Brain pericyte (primary cell): ENCODE measurements at regions not wholly inside any gene's neighbourhood (a gene's known extent, or its start where the extent isn't known, plus 50 kb on each side); places are given as distances from the start of the nearest gene placed in this dataset.

Source experiments
- DNase-seq: peaks from one replicate; pipeline ENCODE4 v3.0.0-alpha.2; 2012; ENCODE audit warnings: low read depth, low spot score

DNA sequence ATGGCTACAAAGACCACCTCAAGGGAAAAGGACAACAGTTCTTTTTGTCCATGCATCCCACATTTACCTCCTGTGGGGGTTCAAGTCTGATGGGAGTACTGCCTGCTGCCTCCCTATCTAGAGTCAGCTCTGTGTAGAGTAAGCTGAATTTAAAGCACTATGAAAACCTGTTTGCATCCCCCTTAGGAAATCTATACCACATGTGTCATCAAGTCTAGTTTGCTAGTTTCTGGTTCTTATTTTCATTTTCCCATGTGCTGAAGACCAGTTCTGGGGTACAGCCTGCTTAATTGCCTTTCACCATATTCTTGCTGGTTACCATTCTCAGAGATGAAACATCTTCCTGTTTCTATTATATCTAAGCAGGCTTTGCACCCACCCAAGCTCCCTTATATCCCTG is 470.3 kb downstream of the MBD2 start:
- DNase-seq: no peak

DNA sequence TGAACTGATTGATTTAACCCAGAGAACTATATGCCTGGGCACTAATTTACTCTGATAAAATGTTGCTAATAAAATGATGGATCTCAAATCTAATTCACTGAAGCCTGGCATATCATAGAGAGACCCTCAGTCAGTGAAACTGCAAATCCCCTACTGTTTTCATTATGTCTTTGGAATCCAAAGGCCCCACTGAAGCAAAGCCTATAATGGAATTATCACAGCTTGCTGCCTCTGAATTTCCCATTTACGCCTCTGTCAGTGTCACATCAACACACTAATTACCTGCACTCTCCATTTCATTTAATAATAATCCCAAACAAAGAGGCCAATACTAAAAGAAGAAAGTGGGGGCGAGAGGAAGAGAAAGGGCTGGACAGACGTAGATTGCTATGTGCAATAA is 470.9 kb downstream of the MBD2 start:
- DNase-seq: no peak

DNA sequence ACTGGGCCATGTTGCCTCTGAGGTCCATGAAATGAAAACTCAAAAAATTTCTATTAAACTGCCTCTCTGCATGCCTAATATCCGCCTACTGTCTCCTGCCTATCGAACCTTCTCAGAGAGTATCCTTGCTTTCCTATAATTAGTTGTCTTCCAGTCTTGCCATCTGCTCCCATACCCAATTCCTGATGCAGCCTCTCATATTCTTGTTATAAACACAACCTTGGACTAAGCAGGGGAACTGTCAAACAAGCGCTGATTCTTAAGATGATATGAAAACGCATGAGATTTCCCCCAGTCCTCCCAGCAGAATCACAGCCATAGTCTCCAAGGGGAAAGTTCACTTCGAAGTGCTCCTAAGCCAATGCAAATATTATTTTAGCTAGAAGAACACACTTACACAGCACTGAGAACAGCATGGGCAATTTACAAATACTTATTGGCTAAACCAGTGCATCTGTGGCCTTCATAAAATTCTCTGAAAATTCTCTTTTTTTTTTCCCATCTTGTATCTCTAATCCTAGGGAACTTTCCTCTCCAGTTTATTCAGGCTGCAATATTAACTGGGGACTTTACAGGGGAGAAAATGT is 471.6 kb downstream of the MBD2 start:
- peak; percentile 37 for DNase-seq

DNA sequence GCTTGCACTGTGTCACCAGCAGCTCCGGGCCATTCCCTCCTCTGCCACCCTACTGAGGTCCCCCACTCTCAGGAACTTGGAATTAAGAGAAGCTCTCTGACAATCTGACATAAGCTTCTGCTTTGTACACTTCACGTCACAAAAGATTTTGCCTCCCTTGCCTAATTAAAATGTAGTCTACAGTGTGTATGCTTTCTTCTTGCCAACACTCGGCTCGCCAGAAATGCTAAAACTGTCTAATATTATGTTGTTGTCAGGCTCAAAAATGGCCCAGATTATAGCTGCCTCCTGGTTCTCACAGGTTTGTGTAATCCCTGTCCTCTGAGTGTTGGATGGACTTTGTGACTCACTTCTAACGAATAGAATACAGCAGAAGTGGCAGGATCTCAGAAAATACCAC is 474.7 kb downstream of the MBD2 start:
- no peak for DNase-seq

DNA sequence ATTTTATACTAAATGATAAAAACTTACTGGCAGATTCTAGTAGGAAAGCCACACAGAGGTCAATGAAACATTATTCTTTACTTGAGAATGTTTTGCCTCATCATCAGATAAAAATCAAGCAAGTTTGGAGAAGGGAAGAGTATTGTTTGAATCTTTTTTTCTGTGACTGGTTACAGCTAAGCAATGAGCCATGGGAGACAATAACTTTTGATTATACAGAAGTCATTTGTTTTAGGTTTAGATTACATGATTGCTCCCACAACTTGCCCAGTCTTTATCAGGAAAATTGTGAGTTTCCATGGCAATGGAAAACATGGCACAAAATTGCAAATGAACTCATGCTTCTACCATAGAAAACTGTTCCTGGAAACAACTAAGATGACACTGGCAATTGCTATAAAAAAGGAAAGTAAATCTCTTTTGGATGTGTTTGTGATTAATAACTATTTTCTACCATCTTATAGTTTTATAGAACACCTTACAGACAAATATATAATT is 476.8 kb downstream of the MBD2 start:
- DNase-seq: no peak

DNA sequence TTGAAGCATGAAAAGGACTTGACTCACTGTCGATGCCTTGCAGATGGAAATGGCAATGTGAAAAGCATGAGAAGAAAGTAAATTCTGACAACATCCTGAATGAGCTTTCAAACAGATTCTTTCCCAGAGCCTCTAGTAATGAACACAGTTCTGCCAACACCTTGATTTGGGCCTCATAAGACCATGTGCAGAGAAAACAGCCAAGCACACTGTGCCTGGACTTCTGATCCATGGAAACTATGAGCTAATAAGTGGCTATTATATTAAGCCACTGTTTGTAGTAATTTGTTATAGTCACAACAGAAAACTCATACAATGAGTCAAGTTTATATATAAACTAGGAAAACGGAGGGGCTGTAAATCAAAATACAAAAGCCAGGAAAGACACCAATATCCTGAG is 477.3 kb downstream of the MBD2 start:
- DNase-seq: no peak

DNA sequence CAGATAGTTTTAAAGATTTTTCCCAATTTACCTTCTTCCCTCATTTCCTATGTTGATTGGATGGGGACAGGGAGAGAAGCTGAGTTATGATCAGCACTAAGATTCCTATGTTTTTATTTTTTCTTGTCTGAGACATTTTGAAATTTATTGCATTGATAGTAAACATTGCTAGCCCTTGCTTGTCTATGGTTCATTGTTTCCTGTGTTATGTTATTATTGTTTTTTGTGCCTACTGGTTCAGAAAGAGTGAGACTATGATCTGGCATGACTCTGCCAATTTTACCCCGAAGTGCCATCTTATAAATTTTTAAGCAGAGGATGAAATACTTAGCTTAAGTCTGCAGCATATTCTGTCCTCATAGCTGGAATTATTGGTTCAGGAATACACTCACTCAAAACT is 478.5 kb downstream of the MBD2 start:
- no peak for DNase-seq

DNA sequence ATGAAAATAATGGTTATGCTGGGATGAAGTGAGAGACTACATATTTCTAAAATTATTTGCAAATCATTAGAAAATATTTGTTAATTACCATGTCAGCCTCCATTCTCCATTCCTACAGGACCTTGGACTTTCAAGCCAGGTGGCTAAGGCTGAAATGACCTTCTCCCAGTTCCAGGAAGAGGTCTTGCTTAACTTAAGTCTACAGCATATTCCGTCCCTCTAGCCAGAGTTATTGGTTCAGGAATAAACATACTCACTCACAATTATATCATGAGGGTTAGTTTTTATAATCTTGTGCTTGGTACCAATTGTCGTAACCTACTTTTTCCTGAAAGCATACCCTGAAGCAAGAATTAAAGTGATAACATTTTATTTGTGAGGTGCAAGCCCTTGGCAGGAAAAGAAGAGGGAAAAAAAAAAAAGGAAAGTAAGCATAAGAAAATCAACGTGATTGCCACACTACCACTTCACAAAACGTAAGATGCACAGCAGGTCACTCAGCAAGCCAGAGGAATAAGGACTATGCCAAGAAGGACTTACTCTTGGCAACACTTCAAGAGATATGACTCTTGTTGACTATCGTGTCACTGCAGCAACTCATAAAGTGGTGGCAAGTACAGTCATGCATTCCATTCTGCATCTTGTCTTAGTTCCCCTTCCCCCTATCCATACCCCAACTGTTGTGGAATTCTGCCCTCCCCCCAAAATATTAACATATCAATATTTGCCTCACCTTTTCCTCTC is 479.1 kb downstream of the MBD2 start:
- no peak for DNase-seq

DNA sequence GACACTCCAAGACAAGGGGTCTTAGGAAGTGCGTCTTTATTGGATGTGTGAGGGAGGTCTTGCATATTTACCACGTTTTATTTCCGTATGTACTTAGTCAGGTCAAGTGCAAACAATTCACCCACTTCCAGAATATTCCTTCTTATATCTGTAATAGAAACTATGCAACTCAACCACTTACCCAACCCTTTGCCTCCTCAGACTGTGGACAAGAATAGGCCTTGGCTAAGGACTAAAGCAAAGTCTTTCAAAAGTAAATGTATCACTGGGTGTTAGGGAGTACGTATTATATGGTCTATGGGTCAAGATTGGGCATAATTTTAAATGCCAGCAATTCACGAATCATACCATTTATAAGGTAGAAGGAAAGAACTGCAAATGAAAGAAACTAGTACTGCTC is 484.8 kb downstream of the MBD2 start:
- no peak for DNase-seq

DNA sequence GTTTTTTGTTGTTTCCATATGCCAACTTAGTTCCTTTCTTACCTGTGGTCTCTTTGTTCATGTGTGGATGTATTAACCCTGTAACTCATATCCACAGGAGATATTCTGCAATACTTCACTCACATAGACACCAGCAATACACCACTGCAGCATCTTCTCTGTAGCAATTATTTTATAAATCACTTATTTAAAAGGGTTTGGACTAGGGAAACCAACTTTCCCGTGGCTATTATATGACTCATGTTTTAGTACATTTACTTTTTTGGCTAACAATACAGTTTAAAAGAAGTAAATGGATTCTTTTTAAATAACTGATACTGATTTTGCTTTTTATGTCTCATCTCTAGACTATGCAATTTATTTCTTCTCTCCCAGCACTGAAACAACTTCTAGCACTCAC is 488.9 kb downstream of the MBD2 start:
- no peak for DNase-seq

DNA sequence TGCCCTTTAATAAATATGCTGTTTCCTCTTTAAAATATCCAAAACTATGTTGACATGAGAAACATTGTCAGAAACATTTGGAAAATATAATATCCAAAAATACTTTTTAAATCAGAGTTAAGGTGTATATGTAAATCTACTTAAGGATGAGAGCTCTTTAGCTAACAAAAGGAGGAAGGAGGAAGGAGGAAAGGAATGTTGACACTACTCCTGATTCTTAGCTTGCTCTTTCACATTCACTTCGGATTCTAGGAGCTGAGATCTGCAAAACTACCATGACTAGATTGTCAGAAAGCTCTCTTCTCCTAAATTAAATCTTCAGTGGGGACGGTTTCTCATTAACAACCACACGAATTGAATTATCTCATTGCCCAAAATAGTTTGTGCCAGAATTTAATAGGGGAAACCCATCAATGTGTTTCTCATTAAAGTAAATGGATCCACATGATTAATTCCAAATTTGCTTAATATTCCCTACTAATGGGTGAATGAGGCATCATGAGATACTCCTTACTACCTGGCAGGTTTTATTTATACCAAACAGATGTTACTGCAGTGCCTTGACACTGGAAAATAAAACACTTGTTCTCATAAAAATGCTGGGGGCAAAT is 509.1 kb downstream of the MBD2 start:
- DNase-seq: no peak

DNA sequence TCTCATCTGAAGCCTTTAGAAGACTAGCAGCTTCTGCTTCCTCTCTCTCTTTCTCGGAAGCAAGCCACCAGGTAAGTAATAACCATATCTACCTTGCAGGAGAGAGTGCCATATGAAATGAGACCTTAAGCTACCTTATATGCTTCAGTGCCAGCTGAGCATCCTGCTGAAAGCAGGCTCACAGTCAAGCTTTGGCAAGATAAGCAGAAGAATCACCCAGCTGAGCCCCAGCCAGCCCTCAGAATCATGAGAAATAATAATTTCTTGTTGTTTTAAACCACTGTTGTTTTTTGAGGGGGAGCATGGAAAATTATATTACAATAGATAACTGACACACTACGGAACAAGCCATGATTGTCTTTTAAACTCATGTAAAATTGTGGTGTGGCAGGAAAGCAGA is 514.4 kb downstream of the MBD2 start:
- no peak for DNase-seq

DNA sequence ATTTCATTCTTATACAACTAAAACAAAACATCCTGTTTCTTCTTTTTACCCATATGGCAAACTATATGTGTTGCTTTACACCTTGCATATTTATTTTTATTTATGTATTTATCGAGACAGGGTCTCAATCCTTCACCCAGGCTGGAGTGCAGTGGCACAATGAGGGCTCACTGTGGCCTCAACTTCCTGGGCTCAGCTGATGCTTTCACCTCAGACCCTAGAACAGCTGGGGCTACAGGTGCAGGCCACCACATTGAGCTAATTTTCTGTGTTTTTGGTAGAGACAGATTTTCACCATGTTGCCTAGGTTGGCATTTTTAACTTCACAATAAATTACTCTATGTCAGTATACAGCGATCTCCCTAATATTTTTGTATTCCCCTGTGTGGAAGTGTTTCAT is 522.0 kb downstream of the MBD2 start:
- no peak for DNase-seq

DNA sequence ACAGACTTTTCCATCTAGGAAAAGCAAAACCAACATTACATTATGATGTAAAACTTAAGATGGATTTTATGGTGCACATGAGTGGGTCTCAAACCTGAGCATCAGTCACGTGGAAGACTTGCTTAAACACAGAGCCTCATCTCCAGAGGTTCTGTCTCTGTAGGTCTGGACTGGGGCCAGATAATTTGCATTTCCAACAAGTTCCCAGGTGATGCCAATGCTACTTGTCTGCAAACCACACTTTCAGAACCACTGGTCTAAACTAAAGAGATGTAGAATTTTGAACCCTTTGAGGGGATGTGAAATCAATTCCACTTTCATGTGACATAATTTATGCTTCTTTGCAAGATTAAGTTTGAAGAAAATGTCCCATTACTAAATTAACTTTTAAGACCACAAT is 522.8 kb downstream of the MBD2 start:
- DNase-seq: no peak

DNA sequence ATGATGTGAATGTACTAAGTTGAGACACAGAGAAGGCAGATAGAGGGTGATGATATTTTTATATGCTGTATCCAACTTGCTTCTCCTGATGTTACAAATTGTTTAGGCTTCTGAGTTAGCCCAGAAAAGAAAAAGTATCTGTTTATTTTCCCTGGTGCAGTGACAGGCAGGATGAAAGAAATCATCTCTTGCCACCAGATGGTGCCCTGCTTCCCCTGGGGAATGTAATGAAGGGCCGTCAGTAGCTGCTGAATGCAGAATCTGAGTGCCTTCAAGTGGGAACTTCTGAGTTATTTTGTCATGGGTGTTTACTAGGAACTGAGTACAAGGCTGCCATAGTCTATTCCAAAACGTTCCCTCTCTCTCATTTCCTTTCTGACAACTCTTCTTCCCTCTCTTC is 525.6 kb downstream of the MBD2 start:
- no peak for DNase-seq

DNA sequence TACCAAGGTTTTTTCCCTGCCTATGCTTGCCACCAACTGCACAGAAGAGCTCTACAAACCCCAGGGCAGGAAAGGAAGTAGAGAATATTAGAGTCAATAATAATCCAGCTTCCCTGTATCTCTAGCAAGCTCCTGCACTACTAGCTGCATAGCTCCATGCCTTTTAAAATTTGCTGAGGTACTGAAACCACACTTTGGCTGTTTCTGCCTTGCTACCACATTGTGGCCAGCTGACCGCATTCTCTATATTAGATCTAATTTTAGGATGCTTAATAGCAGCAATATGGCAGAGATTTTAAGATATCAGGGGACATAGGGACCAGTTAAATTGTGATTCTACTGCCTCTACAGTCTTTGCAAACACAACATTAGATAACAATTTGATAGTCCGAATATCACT is 534.6 kb downstream of the MBD2 start:
- no peak for DNase-seq

DNA sequence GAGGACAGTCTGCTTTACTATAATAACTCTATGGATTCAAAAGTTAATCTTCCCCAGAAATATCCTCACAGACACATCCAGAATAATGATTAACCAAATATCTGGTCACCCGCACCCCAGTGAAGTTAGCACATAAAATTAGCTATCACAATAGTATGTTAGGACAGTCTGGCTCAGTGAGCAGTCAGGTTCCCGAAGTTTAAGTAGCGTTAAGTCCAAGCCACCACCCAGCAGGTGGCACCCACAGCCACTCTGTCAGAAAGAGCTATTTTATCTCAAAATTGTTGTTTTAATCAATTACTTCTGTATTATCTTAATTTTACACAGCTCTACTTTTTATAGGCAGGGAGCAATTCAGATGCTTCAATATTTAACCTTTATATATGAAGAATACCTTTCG is 537.5 kb downstream of the MBD2 start:
- DNase-seq: no peak

DNA sequence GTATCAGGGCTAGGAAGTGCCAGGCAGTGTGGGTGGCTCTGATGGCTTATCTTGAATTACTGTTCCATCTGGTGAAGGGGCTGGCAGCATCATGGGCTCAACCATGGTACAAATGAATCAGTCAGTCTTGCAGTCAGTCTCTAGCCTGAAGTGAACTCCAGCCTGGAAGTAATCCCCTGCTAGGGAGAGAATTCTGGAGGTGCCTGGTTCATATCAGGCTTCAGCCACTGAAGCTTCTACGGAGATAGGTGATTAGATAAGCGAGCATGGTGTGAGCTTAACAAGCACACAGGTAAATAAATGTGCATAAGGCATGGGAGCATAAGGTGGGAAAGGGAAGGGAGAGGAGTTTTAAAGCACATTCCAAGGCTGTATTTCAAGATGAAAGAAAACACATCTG is 541.7 kb downstream of the MBD2 start:
- no peak for DNase-seq

DNA sequence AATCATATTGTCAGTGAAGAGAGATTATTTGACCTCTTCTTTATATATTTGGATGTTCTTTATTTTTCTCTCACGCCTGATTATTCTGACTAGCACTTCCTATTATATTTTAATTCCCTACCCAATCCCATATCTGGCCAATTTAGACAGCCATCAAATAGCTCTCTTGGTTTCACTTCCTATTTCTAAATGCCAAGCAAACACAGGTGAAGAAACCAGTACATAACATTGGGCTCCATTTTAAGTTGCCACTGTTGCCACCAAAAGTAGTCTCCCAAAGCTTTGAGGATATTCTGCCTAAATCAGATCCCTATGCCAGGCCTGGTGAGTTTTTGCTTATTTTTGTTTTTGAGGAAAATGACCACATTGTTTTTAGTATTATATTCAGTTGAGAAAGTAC is 547.0 kb downstream of the MBD2 start:
- no peak for DNase-seq

DNA sequence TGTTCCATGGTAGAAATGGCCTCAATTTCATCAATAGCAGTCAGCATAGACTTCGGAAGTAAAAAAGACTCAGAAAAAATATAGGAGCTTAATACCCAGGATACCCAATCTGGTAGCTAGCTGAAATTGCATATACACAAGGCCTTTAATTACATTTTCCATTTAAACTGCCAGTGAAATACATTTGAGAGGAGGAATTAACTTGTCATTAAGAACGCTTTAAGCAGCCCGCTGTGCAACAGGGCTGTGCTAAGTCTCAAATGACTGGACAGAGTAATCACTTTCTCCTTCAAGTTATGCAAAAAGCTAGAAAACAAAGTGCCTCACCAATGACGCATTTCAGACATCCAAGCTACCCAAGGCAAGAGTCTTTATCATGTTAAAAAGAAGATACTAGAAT is 558.8 kb downstream of the MBD2 start:
- no peak for DNase-seq

DNA sequence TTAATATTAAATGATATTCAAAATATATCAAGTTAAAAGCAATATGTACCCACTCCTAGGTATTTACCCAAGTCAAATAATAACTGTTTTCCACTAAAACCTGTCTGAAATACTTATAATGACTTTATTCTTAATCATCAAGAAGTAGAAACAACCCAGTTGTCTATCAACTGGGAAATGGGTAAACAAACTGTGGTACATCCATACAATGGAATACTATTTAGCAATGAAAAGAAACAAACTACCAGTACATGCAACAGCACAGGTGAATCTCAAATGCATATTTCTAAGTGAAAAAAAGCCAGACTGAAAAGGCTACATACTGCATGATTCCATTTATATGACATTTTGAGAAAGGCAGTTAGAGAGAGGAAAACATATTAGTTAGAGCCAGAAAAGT is 559.9 kb downstream of the MBD2 start:
- DNase-seq: no peak

DNA sequence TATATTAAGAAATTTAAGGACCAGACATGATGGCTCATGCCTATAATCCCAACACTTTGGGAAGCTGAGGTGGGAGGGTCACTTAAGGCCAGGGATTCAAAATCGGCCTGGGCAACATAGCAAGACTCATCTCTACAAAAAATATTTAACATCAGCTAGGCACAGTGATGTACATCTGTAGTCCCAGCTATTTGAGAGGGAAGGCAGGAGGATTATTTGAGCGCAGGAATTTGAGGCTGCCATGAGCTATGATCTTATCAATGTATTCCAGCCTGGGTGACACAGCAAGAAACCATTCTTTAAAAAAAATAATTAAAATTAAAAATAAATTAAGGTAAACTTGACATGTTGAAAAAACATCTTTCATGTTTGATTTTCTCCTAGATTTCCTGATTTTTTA is 564.2 kb downstream of the MBD2 start:
- no peak for DNase-seq

DNA sequence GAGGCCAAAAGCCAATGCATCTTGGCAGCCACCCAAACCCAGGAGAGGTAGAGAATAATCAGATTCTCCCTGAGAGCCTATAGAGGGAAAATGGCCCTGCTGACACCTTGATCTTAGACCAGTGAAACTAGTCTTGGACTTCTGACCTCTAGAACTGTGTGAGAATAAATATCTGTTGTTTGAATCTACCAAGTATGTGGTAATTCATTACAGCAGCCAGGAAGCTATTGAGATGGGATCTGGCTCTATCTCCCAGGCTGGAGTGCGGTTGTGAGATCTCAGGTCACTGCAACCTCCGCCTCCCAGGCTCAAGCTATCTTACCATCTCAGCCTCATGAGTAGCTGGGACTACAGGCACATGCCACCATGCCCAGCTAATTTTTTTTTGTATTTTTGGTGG is 567.2 kb downstream of the MBD2 start:
- DNase-seq: no peak
